HL-60 (cell line): ENCODE measurements at regions not wholly inside any gene's neighbourhood (a gene's known extent, or its start where the extent isn't known, plus 50 kb on each side); places are given as distances from the start of the nearest gene placed in this dataset.
A peak's percentile ranks its signal among the peaks of the same experiment; 100 is the strongest.

Source experiments
- DNase-seq, 2 experiments: peaks; one replicate each; pipeline ENCODE4 v3.0.0-alpha.2; 2010 to 2020; ENCODE audit warnings: low read depth in 1 of 2, low spot score in 1 of 2
- H3K27ac ChIP-seq: fragments of 250-450 bp; sonication (Bioruptor Pico); replicated peaks from 2 replicates; pipeline ENCODE4 v1.5.1; 2020; ENCODE audit warnings: mild to moderate bottlenecking, moderate library complexity
- H3K27me3 ChIP-seq: fragments of 250-450 bp; sonication (Bioruptor Pico); 2 replicates; pipeline ENCODE4 v1.5.1; 2021; ENCODE audit warnings: mild to moderate bottlenecking, moderate library complexity; ENCODE audit not compliant: insufficient read depth, poor library complexity, severe bottlenecking
- H3K4me3 ChIP-seq: replicated peaks from 2 replicates; pipeline ENCODE4 v1.5.1; 2011; ENCODE audit warnings: mild to moderate bottlenecking, control low read depth, low read length; ENCODE audit not compliant: insufficient read depth
- GABPA ChIP-seq: IDR thresholded peaks from 2 replicates; pipeline ENCODE4 v1.6.1; 2012; ENCODE audit warnings: low read depth
- POLR2AphosphoS5 ChIP-seq: IDR thresholded peaks from 2 replicates; pipeline ENCODE4 v1.6.1; 2012; ENCODE audit warnings: low read depth
- SPI1 ChIP-seq: IDR thresholded peaks from 2 replicates; pipeline ENCODE4 v1.6.1; 2012; ENCODE audit warnings: low read depth, mild to moderate bottlenecking, borderline replicate concordance
- TF ChIP-seq, protein P1 (sequence below): IDR thresholded peaks from one replicate; pipeline ENCODE4 v1.5.1; 2011; ENCODE audit warnings: low read length, control low read depth, inconsistent platforms; ENCODE audit not compliant: insufficient read depth
- TF ChIP-seq, protein P2 (sequence below): IDR thresholded peaks from 2 replicates; pipeline ENCODE4 v1.6.1; 2012; ENCODE audit warnings: low read depth; ENCODE audit not compliant: insufficient replicate concordance

- DNase-seq = no peak
- Histone ChIP-seq H3K27ac (no peak overlapping the region), H3K27me3 (no peaks in the 10 kb centered on the region), H3K4me3 (no peak overlapping the region)
- TF ChIP-seq, protein P1, sequence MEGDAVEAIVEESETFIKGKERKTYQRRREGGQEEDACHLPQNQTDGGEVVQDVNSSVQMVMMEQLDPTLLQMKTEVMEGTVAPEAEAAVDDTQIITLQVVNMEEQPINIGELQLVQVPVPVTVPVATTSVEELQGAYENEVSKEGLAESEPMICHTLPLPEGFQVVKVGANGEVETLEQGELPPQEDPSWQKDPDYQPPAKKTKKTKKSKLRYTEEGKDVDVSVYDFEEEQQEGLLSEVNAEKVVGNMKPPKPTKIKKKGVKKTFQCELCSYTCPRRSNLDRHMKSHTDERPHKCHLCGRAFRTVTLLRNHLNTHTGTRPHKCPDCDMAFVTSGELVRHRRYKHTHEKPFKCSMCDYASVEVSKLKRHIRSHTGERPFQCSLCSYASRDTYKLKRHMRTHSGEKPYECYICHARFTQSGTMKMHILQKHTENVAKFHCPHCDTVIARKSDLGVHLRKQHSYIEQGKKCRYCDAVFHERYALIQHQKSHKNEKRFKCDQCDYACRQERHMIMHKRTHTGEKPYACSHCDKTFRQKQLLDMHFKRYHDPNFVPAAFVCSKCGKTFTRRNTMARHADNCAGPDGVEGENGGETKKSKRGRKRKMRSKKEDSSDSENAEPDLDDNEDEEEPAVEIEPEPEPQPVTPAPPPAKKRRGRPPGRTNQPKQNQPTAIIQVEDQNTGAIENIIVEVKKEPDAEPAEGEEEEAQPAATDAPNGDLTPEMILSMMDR = no peak
- TF ChIP-seq SPI1 (no peak), GABPA (no peak), POLR2AphosphoS5 (no peak)
- TF ChIP-seq, protein P2, sequence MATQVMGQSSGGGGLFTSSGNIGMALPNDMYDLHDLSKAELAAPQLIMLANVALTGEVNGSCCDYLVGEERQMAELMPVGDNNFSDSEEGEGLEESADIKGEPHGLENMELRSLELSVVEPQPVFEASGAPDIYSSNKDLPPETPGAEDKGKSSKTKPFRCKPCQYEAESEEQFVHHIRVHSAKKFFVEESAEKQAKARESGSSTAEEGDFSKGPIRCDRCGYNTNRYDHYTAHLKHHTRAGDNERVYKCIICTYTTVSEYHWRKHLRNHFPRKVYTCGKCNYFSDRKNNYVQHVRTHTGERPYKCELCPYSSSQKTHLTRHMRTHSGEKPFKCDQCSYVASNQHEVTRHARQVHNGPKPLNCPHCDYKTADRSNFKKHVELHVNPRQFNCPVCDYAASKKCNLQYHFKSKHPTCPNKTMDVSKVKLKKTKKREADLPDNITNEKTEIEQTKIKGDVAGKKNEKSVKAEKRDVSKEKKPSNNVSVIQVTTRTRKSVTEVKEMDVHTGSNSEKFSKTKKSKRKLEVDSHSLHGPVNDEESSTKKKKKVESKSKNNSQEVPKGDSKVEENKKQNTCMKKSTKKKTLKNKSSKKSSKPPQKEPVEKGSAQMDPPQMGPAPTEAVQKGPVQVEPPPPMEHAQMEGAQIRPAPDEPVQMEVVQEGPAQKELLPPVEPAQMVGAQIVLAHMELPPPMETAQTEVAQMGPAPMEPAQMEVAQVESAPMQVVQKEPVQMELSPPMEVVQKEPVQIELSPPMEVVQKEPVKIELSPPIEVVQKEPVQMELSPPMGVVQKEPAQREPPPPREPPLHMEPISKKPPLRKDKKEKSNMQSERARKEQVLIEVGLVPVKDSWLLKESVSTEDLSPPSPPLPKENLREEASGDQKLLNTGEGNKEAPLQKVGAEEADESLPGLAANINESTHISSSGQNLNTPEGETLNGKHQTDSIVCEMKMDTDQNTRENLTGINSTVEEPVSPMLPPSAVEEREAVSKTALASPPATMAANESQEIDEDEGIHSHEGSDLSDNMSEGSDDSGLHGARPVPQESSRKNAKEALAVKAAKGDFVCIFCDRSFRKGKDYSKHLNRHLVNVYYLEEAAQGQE = no peak
Observed at GRCh38 chr5:126233256-126233655, 190.0 kb upstream of the GRAMD2B start.

GRCh38 chr5:126234563-126235195 is 188.5 kb upstream of the GRAMD2B start:
- no peak overlapping the region for H3K27ac ChIP-seq
- TF ChIP-seq, protein P1 = peak; percentile 9
- TF ChIP-seq GABPA = no peak
- H3K4me3 ChIP-seq = no peak overlapping the region
- no peak for DNase-seq
- H3K27me3 ChIP-seq = no peaks in the 10 kb centered on the region

GRCh38 chr5:126235628-126236027 is 187.6 kb upstream of the GRAMD2B start:
- TF ChIP-seq, protein P1 = no peak
- no peak for TF ChIP-seq GABPA
- TF ChIP-seq, protein P2 = no peak
- no peak for TF ChIP-seq POLR2AphosphoS5
- no peak for TF ChIP-seq SPI1
- DNase-seq = no peak
- Histone ChIP-seq H3K27ac (no peak overlapping the region), H3K4me3 (no peak overlapping the region), H3K27me3 (no peaks in the 10 kb centered on the region)

DNA sequence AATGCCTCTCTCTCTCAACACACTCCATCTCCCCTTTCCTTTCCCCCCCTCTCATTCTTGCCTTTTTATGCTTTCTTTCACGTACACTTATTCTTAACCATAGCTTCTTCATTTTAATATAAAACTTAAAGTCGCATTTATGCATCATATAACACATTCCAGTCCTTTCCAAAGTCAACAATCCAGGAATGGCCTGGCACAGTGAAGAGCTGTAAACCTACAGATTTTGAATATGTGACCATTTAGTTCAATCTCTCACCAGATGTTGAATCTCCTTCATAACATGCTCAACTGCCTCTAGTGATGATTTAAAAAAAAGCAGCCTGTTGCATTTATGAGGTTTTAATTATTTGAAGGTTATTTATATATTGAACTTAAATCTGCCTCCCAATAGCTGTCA is 186.2 kb upstream of the GRAMD2B start:
- no peak overlapping the region for H3K4me3 ChIP-seq
- TF ChIP-seq POLR2AphosphoS5 (no peak), GABPA (no peak), SPI1 (no peak)
- TF ChIP-seq, protein P1 = no peak
- TF ChIP-seq, protein P2 = no peak

More for the DNA sequence above, 186.2 kb upstream of the GRAMD2B start:
- no peaks in the 10 kb centered on the region for H3K27me3 ChIP-seq
- H3K27ac ChIP-seq = no peak overlapping the region
- no peak for DNase-seq
